SIG-M5 treated with dmso at 0.1 percent for 504 hours (cell line): ENCODE measurements at regions not wholly inside any gene's neighbourhood (a gene's known extent, or its start where the extent isn't known, plus 50 kb on each side); places are given as distances from the start of the nearest gene placed in this dataset.
"Not testable (repeated sequence)": the region's sequence is repeated elsewhere in the genome, so short reads cannot be mapped to it uniquely, and the experiment has no call there.

ENCODE experiments used
- DNase-seq: peaks from one replicate; lab custom pipeline; 2025; ENCODE audit not compliant: unreplicated experiment; lab: John Stamatoyannopoulos, UW

DNA sequence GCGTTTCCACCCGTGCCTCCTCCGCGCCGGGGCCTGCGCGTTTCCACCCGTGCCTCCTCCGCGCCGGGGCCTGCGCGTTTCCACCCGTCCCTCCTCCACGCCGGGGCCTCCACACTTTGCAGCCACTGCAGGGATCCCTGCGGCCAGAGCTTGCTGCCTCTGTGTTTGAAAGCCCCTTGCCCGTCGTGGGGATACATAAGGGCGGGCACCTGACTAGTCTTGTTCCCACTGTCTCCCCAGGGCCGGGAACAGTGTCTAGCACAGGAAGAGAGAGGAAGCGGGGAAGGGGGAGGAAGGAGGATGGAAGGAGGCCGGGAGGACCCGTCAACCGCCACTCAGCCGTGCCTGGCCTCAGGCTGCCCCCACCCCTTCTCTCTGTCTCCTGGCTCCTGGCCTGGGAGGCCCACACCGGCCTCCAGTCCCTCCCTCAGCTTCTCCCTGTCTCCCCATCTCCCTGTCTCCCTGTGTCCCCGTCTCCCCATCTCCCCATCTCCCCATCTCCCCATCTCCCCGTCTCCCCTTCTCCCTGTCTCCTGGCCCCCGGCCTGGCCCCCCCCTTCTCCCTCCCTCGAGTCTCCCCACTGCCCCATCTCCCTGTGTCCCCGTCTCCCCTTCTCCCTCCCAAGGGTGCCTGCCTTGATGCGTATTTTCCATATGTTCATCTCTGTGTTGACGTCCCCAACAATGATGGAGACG is 155.6 kb upstream of the ZNF469 start:
- not testable (repeated sequence) for DNase-seq

DNA sequence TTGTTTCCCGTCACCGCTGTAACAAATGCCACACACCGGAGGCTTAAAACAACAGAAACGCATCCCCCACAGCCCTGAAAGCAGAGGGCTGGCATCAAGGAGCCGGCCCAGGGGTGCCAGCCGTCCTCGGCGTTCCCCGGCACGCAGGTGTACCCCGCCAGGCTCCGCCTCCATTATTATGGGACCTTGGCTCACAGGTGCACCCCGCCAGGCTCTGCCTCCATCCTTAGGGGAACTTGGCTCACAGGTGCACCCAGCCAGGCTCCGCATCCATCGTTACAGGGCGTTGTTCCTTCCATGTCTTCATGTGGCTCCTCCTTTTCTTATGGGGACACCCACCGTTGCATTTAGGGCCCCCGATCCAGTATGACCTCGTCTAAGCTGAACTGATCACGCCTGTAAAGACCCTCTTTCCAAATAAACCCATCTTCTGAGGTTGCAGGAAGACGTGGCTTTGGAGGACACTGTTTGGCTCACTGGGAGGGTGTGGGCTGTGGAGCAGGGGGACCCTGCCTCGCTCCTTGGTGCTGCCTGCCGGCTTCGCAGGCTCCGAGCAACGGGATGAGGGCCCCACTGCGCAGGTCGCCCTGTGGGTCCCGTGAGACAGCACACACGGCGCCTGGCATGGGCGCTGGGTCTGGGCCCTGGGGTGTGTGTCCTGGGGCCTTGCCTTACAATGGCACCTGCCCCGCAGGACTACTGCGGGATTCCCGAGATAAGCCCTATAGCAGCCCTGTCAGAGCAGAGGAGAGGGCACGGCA is 154.9 kb upstream of the ZNF469 start:
- not testable (repeated sequence) for DNase-seq

DNA sequence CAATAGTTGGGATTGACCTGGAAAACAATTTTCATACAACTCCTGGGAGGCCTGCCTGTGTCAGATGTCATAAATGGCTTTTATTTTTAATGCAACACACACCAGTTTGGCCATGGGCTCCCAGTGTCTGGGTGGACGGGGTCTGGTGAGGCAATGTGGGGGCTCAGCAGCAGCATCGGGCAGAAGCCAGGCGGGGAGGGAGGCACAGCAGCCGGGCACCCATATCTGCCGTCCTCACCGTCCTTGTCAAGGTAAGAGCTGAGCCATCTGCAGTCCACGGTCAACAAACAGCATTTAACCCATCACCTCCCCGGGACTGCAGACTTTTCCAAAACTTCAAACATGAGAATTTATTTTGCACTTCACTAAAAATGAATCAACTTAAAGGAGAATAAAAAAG is 154.0 kb upstream of the ZNF469 start:
- DNase-seq, result not testable (repeated sequence)

DNA sequence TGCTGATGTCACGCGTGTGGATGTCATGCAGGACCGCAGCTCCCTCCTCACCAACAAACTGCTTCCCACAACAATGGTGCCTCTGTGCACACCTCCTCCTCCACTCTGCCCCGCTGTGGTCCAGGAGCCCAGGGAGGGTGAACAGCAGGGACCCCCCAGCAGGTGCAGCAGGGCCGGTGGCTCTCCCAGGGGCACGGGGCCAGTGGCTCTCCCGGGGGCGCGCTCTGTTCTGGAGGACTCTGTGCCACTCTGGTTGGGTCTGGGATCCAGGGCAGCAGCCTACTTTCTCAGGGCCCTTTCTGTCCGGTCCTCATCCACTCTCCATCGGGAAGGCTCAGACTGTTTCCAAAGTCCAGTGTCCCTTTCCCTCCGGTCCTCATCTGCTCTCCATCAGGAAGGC is 153.0 kb upstream of the ZNF469 start:
- DNase-seq, result not testable (repeated sequence)

- DNase-seq, result not testable (repeated sequence)
These were observed 152.3 kb upstream of the ZNF469 start for GRCh38 chr16:88230276-88230966.

- not testable (repeated sequence) for DNase-seq
These were observed 151.7 kb upstream of the ZNF469 start for GRCh38 chr16:88230967-88231615.

DNA sequence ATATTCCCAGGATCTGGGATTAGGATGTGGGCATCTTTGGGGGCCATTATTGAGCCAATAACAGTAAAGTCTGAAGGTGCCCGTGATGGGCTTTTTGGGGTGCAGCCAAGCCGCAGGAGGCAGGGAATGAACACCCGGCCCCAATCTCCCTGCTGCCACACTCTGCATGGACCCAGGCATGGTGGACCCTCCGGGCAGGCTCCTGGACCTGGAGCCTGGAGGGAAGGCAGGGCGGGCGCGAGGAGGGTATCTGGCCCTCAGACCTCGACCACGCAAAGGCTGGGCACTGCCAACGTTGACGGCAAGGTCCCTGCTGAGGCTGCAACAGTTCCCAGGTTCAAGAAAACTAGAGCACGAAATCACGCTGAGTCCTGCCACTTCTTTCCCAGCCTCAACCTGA is 150.9 kb upstream of the ZNF469 start:
- not testable (repeated sequence) for DNase-seq

- not testable (repeated sequence) for DNase-seq
These were observed 150.1 kb upstream of the ZNF469 start for GRCh38 chr16:88232401-88233258.

- DNase-seq, result not testable (repeated sequence)
These were observed 148.9 kb upstream of the ZNF469 start for GRCh38 chr16:88233621-88234420.

DNA sequence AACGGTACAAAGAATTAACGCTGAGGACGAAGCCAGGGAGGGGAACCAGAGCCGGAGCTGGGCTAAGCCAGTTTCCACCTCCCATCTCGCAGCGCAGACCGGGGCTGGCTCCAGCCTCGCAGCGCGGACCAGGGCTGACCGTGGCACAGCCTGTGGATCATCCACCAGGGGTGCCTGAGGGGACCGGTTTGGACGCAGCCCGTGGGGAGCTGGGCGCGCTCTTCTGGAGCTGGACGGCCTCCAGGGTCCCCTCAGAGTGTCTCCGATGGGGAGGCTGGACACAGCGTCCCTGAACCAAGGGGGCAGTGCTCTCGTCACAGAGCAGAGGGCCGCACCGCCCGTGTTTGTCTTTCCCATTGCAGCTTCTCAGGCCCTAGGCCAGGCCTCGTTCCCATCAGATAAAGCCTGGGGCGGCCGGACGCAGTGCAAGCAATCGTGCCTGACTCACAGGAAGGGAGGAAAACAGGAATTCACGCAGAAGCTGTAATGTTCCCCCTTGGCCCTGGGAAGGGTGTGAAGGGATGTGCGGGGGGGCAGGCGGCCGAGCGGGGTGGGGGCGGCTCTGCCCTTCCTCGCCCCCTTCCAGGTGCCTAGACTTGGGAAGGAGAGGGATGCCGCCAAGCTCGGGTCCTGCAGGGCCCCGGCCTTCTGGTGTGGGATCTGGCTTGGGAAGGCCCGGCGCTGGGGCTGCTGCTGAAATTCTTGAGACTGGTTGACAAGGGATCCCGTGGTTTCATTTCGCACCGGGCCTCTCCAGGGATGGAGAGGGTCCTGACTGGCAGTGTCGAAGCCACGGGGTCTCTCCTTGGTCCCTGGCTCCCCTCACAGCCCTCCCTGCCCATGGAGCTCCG is 148.1 kb upstream of the ZNF469 start:
- DNase-seq, result not testable (repeated sequence)

GRCh38 chr16:88235691-88236090 is 147.1 kb upstream of the ZNF469 start:
- not testable (repeated sequence) for DNase-seq

DNA sequence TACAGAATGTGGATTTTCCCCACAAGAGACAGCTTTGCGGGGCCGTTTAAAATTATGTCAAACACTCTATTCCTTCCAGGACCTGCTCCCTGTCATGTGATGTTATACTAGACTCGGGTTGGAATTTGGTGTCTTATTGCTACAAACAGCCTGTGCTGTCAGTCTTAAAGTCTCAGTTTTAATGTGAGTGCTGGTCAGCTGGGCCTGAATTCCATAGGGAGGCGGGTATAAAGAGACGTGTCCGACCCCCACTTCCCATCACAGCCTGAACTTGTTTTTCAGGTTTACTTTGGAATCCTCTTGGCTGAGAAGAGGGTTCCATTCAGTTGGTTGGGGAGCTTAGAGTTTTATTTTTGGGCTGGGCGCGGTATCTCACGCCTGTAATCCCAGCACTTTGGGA is 146.5 kb upstream of the ZNF469 start:
- DNase-seq, result peak; percentile 35

DNA sequence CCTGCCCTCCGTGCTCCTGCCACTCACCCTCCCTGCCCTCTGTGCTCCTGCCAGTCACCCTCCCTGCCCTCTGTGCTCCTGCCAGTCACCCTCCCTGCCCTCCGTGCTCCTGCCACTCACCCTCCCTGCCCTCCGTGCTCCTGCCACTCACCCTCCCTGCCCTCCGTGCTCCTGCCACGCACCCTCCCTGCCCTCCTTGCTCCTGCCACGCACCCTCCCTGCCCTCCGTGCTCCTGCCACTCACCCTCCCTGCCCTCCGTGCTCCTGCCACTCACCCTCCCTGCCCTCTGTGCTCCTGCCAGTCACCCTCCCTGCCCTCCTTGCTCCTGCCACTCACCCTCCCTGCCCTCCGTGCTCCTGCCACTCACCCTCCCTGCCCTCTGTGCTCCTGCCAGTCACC is 145.4 kb upstream of the ZNF469 start:
- not testable (repeated sequence) for DNase-seq

DNA sequence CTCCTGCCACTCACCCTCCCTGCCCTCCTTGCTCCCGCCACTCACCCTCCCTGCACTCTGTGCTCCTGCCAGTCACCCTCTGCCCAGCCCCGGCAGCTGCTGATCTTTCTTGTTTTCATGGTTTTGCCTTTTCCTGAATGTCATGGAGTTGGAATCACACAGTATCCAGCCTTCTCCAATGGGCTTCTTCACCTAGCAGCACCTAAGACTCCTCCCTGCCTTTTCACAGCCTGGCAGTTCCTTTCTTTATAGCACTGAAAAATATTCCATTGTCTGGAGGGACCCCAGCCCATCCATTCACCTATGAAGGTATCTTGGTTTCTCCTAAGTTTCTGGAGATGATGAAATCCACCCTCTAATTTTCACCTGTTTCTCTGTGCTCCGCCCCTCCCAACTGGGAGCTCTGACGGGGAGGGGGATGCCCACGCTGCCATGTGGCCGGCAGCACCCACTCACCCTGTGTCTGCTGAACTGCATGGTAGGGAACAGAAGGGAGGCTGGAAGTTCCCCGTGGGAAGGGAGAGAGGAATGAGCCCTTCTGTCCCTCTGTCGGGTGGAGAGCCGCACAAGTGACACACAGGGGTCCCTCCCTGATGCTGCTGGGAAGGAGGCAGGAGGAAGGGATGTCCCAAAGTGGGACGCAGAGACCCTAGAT is 144.9 kb upstream of the ZNF469 start:
- not testable (repeated sequence) for DNase-seq

DNA sequence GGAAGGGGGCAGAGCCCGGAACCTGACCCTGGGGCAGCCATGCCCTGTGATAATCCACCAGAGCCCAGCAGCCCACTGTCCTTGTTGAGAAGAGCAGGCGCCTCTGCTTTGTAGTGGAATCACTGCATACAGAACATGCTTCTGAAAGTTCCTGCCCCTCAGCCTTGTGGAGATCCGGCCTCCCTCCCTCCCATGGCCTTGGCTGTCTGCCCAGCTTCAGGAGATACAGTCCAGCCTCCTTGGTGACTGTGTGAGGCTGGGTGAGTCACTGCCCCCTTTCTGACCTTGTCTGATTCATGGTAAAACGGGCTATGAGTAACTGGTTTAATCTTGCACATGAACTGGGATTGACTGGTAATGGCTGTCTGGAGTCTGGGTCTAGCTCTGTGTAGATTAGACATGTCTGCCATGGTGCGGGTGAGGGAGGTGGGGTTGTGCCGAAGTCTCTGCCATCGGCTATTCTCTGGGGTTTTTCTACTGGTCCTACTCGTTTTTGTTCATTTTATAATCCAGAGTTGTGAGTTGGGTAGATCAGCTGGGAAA is 144.0 kb upstream of the ZNF469 start:
- peak; percentile 31 for DNase-seq

DNA sequence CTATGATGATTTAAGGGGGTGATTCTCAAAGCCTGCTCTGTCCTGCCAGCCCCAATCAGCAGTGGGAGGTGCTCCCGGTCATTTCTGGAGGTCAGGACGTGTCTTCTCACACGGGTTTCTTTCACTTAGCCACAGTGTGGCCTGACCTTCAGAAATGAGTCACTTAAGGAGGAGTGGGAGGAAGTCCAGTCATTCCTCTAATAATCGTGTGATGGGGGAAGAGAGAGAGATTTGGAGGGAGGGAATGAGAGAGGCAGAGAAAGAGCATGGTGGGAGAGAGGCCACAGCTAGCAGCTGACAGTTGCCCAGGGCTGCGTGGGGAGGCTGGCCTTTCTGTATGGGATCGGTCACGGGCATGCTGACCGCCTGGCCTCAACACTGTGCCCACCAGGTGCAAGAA is 142.6 kb upstream of the ZNF469 start:
- not testable (repeated sequence) for DNase-seq

DNA sequence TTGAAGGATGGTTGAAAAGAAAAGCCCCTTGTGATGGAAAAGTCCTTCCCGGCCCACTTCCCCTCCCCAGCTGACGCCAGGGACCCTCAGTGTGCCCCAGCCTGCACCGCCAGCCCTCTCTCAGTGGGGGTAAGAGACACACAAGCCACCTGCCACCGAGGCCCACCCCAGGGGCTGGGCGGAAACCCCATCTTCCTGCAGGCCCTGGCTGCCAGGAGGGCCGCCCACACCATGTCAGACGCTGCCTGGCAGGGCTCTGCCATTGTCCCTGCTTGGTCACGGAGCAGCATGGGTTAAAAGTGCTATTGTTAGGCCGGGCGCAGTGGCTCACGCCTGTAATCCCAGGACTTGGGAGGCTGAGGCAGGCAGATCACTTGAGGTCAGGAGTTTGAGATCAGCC is 142.0 kb upstream of the ZNF469 start:
- not testable (repeated sequence) for DNase-seq
